Renal cortical epithelial cell (primary cell): ENCODE measurements at regions not wholly inside any gene's neighbourhood (a gene's known extent, or its start where the extent isn't known, plus 50 kb on each side); places are given as distances from the start of the nearest gene placed in this dataset.
"Not testable (repeated sequence)": the region's sequence is repeated elsewhere in the genome, so short reads cannot be mapped to it uniquely, and the experiment has no call there.

Source experiments
- DNase-seq: peaks from one replicate; pipeline ENCODE4 v3.0.0-alpha.2; 2011; ENCODE audit warnings: low read depth

DNA sequence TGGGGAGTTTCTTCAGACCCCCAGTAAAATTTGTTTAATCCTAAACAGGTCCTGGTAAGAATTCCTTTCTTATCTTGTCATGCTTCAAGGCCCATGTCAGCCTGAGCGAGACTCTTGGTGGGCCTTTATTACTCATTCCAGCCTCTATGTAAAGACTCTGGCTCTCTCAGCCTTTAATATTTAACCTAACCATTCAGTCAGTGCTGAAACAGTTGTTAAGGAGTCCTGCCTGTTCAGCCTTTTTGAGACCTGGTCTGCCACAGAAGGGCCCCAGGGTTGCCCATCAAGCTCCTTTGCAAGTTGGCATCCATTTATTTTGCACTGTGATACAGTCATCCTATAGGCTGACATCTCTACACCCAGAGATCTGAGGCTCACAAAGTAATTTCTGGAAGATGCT is 107.7 kb upstream of the VANGL1 start:
- peak; percentile 63 for DNase-seq

DNA sequence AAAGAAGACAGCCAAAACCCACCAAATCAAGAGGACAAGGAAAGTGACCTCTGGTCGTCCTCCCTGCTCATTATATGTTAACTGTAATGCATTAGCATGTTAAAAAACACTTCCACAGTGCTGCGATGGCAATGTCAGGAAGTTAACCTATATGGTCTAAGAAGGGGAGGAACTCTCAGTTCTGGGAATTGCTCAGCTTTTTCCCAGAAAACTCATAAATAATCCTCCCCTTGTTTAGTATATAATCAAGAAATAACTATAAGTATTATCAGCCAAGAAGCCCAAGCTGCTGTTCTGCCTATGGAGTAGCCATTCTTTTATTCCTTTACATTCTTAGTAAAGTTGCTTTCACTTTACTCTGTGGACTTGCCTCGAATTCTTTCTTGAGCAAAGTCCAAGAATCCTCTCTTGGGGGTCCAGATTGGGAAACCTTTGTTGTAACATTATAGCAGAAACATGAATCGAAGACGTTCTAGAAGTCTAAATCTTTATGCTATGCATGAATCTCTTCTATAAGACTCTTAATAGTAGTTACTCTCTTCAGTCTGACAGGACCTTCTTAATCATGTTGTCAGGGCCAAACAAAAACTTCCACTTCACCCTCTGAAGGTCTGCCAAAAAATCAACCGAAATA is 110.0 kb upstream of the VANGL1 start:
- DNase-seq, result no peak

DNA sequence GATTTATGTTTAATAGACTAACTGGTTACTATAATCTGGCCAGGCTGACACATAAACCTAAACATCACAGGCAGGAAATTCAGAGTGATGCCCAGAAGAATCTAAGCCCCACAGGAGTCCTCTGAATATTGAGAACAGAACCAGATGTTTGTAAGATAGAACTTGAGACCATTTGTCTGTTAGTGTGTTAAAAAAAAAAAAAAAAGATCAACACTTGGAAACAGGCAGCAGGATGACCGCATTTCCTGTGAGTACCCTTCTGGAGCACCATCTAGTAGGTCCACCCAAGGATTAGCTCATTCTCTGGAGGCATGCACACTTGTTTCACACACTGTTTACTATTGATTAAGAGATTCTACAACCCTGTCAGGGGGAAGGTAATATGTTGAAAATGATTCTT is 111.4 kb upstream of the VANGL1 start:
- no peak for DNase-seq

DNA sequence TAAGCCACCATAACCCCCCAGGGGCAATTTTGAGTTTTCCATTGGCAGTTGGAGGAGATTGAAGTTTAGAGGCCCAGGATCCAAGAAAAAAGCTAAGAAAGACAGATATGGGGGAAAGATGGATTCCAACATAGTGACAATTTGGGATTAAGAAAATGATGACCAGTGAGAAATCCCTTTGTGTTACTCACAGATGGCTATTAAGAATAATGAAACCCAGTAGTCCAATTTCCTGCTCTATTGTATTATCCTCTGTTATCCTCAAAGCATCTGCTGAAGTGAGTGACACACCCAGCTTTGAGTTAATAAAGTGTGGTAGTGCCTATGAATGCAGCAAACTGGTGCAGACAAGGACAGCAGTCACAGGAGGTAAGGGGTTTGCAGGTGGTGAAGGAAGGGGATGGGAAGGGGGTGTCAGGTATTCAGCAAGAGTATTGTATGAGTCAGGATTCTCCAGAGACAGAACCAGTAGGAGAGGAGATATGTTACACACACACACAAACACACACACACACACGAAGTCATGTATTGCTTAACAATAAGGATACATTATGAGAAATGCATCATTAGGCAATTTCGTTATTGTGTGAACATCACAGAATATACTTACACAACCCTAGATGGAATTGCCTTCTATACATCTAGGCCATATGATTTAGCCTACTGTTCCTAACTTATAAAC is 112.4 kb upstream of the VANGL1 start:
- no peak for DNase-seq

DNA sequence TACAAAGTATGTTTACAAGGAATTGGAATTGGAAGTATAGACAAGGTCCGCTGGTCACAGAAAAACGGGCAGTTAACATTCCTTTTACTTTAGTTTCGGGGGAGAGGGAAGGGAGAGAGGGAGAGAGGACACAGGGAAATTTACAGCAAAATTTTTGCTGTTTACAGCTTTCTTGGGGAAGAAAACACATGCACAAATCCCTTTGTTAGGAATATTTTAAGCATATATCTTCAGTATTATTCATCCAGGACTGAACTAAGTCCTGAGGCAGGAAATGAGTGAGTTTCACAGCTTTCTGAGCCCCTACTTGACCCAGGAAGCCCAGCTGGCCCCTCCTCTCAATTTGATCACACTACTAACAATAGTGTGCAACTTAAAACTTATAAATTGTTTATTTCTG is 113.4 kb upstream of the VANGL1 start:
- DNase-seq, result peak; percentile 64

DNA sequence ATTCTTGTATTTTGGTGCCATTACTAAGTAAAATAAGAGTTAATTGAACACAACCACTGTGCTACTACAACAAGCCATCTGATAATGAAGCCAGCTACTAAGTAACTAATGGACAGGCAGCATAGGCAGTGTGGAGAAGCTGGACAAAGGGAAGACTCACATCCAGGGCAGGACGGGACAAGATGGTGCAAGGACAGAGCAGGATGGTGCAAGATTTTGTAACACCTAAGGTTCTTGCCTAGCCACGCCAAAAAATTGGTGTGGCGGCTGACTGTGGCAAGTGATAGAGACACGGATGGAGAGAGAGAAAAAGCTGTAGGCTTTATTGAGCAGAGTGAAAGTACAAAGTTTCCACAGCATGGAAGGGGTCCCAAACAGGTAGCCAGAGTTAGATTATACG is 114.0 kb upstream of the VANGL1 start:
- DNase-seq, result no peak

DNA sequence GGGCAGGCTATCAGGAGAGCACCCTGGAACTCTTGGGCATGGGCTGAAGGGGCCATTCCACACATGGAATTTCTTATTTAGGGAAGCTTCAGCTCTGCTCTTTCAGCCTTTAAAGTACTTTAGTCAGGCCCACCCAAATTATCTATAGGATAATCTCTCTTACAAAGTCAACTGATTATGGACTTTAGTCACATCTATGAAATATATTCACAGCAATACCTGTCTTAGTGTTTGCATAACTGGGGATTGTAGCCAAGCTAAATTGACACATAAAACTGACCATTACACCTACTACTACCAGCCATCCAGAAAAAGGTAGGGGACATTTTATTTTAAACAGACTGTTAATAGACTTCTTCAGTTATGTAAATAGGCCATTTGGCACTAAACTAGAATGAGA is 114.9 kb upstream of the VANGL1 start:
- DNase-seq, result no peak

DNA sequence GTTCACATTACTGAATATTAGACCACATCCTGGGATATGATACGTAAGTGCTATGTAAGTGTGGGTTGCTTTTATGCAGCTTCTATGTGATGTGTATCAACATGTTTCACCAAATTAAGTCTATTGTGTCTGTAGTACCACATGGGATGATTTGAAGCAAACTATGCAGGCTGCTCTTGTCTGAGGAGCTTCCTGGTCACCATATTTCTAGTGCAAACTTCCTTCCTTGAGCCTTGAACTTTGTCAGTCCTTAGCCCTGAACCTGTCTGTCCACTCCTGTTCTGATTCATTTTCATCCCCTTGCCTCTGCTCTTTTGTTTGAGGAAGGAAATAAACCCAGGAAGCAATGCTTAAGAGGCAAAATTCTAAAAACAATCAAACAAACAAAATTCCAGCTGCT is 117.5 kb upstream of the VANGL1 start:
- DNase-seq, result no peak

DNA sequence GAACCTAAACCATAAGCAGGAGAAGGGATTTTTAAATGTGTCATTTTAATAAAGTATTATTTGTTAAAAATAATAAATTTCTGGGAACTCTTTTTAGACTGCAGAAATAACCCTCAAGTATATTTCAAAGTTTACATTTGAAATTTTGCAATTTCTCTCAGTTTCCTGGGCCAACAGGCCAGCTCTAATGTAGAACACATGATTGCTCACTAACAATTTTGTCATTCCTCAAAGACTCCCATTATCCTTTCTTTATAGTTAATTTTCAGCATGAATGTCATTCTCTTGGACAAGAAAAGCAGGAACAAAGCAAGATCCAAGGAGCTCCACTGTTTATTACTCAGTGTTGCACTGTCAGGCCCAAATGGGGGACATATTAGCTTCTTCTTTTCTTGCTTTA is 119.4 kb upstream of the VANGL1 start:
- no peak for DNase-seq

DNA sequence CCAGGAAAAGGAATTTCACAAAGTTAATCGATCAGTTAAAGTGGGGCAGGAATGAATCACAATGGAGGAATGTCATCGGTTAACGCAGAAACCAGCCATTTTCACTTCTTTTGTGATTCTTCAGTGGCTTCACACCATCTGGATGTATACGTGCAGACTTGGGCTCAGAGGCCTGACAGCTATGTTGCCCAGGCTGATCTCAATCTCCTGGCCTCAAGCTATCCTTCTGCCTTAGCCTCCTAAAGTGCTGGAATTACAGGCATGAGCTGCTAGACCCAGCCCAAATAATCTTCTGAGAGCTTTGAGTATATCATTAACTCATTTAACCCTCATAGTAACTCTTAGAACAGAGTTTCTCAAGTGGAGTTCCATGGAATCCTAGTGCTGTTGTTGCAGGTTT is 126.5 kb upstream of the VANGL1 start:
- DNase-seq, result no peak

DNA sequence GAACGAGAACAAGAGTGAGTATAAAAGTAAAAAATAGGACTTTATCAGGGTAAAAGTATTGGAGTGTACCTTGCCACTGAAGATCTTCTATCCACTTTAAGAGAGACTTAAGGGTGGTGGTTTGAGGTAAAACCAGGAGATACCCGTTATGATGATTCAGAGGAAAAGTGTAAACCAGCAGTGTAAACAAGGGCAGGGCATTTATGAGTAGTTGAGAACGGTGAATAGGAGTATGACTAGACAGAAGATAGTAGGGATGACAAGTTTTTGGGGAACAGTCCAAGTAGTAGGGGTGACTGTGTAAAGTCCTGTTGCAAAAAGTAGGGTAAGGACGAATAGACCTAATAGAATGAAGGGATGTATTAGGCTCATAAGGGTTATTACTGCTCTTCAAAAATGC is 131.5 kb upstream of the VANGL1 start:
- not testable (repeated sequence) for DNase-seq

DNA sequence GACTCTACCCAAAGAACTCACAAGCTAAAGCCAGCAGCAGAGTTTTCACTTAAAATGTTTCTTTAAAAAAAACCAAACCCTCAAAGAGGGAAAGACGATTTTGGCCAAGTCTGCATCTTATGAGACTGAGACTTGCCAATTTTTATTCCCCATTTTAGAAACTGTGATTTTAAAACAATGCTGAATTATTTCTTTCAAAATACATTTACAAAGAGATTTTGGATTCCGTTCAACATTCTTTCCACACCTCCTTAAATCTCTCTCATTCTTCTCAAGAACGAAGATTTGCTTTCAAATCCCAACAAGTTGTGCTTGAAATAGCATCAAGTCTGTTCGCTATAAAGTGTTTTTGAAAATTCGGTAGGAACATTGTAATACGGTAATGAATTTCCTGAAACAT is 133.9 kb upstream of the VANGL1 start:
- DNase-seq, result no peak

DNA sequence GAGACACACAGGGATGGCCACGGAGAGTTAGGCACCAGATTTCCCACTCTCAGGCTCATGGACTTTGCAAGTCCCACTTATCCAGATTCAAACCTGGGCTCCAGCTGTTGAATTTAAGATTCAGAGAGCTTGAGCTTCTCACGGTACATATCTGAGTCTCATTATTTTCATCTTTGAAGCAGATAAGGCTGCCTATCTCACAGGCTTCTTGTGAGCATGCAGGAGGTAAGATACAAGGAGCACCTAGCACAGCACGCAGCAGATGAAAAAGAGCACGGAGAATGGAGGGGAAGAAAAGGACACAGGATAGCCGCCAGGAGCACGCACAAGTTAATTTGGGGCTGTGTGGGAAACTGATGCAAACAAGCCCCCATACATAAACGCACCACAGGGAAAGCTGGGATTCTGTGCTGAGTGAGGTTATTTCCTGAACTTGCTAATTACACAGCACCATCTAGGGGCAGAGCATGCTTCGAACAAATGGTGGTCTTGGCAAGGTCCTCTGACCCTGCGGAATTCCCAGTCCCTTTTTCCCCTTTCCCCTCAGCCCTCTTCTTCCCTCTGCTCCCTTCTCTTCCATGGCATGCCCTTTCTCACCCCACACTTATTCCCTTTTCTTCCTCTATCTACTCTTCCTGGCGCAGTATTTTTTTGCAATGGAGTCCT is 134.7 kb upstream of the VANGL1 start:
- DNase-seq, result peak; percentile 61

DNA sequence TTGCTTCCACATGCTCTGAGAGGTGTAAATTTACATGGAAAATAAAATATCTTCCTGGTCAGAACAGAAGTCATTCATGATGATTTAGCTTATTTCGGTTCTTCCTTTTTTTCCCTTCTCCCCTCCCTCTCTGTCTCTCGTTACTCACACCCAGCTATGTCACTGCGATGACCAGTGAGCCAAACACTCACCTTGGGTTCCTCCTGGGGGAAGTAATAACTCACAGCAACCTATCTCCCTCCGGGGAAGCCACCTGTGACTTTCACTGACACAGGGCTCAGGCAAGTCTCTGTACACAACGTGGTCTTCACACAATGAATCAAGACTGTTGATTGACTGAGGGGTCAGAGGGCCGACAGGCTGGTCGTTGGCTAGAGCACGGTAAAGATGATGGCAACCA is 135.3 kb upstream of the VANGL1 start:
- DNase-seq, result peak; percentile 31

DNA sequence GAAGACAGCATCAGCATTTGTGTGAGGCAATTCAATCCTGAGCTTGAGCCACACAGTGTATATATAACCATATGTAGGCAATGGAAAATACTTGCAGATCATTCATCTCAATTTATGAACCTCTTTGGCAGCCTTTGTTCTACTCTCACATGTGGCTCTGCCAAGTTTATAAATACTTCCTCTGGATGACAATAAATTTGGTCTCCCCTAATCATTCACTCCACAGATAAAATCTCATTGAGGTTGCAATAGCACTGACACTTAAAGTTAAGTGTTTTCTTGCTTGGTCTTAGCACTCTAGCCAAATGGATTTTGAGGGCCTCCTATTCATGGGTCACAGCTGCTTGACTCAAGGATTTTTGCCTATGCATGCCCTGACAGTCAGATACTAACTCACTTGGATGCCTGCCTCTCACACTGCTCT is 136.6 kb upstream of the VANGL1 start:
- no peak for DNase-seq

DNA sequence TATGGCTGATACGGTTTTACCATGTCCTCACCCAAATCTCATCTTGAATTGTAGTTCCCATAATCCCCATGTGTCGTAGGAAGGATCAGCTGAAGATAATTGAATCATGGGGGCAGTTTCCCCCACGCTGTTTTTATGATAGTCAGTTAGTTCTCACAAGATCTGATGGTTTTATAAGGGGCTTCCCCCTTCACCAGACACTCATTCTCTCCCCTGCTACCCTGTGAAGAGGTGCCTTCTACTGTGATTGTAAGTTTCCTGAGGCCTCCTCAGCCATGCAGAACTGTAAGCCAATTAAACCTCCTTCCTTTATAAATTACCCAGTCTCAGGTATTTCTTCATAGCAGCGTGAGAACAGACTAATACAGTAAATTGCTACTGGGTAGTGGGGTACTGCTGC is 139.6 kb upstream of the VANGL1 start:
- not testable (repeated sequence) for DNase-seq

DNA sequence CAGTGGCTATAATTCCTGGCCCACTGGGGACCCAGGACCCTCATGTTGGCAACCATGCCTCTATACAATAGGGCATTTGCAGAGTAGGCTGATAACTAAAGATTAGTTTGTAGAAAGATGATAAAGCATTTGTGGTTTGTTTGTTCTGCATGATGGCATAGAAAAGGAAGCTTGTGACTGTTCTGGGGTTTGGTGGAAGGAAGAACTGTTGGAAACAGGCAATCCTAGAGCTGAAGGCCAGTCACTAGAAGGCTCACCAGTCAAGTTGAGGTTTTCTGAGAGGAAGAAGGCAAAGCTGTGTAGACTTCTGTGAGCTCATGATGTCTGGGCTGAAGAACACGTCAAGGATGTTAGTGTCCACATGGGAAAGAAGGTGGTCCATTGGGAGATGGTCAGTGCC is 140.3 kb upstream of the VANGL1 start:
- no peak for DNase-seq

DNA sequence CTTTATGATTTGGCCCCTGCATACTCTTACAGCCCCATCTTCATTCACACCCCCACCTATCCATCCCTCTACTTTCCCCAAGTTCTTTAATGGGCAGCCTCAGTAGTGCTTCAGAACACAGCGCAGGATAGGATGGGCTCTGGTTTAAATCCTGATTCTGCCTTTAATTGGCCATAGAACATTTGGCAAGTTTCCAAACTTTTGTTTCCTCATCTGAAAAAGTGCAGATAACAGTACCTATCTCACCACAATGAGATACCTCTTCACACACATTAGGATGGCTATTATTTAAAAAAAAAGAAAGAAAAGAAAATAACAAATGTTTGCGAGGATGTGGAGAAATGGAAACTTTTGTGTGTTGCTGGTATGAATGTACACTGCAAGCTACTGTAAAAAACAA is 142.5 kb upstream of the VANGL1 start:
- DNase-seq, result no peak

DNA sequence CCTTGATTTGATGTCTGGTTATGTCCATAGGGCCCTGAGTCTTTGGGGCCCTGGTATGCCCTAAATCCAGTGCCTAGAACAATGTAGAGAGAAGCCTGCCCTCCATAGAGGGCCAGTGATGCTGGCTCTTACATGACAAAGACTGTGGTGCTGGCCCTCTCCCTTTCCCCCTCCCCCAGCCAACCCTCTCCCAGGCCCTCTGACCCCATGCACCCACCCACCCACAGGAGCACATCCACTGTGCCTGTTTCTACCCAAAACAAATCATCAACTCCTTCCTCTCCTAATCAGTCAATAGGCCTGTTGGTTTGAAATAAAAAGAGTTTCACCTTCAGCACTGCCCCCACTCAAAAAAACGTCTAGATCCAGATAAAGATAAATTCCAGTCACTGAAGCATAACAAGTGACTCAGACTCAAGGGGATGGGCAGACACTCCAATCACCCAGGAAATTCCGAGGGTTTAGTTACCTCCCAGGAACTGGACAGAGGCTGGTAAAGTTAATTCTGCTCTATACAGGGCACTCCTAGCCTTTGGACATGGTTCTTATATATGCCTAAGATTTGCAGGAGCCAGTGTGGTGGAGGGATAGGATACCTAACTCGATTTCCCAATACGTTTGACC is 144.8 kb upstream of the VANGL1 start:
- peak; percentile 94 for DNase-seq

DNA sequence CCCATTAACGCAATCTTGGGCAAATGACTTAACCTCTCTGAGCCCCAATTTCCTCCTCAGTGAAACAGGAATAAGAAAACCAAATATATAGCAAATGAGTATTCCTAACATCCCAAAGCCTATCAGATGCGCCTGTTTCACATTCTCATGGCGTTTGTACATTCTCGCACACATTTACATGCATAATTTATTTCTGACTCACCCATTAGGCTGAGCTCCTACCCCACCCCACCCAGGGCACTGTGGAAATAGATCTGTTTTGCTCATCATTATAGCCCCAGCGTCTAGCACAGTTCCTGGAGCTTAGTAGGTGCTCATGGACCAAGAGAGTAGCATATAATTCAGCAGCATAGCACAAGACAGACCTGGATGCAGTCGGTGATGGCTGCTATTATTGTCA is 146.1 kb upstream of the VANGL1 start:
- DNase-seq, result peak; percentile 65

DNA sequence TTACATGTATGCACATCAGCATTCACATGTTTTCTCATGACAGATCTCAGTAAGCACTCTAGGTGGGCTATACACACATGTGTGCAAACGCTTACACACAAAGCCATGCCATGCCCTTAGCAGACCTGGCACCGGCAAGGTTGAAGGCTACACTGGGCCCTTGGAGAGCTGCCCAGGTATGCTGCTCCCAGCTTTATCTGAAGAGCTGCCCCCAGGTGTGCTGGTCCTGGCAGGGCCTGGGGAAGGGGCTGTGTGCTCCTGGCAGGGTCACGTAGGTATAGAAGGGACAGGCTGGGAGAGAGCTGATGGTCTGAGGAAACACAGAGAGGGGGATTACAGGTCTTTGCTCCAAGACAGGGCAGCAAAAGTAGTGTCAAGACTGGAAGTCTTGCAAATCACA is 146.7 kb upstream of the VANGL1 start:
- no peak for DNase-seq

DNA sequence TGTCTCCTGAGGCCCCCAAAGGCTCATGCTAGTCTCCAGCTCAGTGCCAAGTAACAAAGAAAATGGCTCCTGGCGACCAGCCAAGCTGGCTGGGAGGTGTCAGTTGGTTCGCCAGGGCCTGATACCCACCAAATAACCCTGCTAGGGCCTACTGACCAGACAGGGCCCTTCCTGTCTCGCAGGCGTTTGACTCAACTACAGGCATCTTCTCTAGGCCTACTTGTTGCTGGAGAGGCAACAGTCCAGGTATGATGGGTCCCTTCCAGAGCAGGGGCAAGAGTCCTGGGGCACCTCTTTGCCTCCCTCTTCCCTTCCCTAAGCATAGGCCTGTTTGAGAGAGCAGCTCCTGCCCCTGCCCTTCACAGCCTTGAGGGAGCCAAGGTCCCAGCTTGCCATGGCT is 147.9 kb upstream of the VANGL1 start:
- DNase-seq, result no peak

DNA sequence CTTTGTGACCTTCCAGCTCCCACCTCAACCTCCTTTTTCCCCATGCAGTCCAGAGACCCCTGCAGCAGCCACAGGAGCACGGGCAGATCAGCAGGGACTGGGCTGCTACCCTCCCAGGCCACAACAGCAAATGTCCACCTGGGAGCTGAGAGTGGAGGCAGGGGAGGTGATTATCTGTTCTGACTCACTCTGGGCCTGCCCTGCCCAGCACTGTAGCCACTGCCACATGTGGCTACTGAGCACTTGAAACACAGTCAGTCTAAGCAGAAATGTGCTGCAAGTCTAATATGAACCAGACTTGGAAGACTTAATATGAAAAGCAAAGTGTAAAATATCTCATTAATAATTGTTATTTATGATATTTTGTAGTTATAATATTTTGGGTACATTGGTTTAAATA is 148.9 kb upstream of the VANGL1 start:
- DNase-seq, result peak; percentile 54
